Neutrophil (primary cell): ENCODE measurements at regions not wholly inside any gene's neighbourhood (a gene's known extent, or its start where the extent isn't known, plus 50 kb on each side); places are given as distances from the start of the nearest gene placed in this dataset.

Experiments used
- H3K27ac ChIP-seq: fragments of 200-600 bp; sonication (generic); 2 replicates; pipeline ENCODE4 v1.5.1; 2016; ENCODE audit warnings: mild to moderate bottlenecking, moderate library complexity
- H3K27me3 ChIP-seq: fragments of 200-600 bp; sonication (generic); 2 replicates; pipeline ENCODE4 v1.6.0; 2016; ENCODE audit warnings: mild to moderate bottlenecking
- H3K36me3 ChIP-seq: fragments of 200-600 bp; sonication (generic); 2 replicates; pipeline ENCODE4 v1.5.1; 2017
- H3K4me1 ChIP-seq, 2 experiments: fragments of 200-600 bp in 1 of 2; sonication (generic) in 1 of 2; 1 replicate in 1 of 2; 2 replicates in 1 of 2; pipeline versions ENCODE4 v1.5.1 to v1.6.1; 2013 to 2016; ENCODE audit warnings: low read depth in 1 of 2, low read length in 1 of 2, mild to moderate bottlenecking in 1 of 2, moderate library complexity in 1 of 2; ENCODE audit not compliant: control insufficient read depth in 1 of 2, insufficient read depth in 1 of 2
- H3K4me3 ChIP-seq, 2 experiments: fragments of 200-600 bp in 1 of 2; sonication (generic) in 1 of 2; 1 replicate in 1 of 2; 2 replicates in 1 of 2; pipeline ENCODE4 v1.5.1; 2013 to 2016; ENCODE audit warnings: low read depth in 1 of 2, low read length in 1 of 2, mild to moderate bottlenecking in 1 of 2, moderate library complexity in 1 of 2
- H3K9me3 ChIP-seq: fragments of 200-600 bp; sonication (generic); 2 replicates; pipeline ENCODE4 v1.5.1; 2016
- TF ChIP-seq, protein P1 (sequence below): fragments of 200-600 bp; sonication (generic); IDR thresholded peaks from 2 replicates; pipeline ENCODE4 v1.5.1; 2016; ENCODE audit warnings: antibody characterized with exemption

DNA sequence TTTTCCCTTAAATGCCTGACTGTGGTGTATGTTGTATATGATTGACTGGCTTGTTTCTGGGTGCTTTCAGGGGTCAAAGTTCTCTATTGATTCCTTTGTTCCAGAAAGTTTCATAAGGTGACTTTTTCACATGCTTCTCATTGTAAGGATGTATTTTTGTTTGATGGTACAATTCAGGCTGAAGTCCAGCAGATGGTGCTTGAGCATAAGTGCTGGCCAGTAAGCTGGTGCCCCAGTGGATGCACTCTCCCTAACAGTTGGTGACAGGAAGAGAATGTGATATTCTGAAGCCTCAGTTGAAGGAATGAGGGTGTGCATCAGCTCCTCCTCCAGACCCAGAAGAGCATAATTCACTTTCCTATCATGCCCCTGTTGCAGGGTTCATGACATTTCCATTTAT, 1941.6 kb upstream of the PRR20A start:
- TF ChIP-seq, protein P1, sequence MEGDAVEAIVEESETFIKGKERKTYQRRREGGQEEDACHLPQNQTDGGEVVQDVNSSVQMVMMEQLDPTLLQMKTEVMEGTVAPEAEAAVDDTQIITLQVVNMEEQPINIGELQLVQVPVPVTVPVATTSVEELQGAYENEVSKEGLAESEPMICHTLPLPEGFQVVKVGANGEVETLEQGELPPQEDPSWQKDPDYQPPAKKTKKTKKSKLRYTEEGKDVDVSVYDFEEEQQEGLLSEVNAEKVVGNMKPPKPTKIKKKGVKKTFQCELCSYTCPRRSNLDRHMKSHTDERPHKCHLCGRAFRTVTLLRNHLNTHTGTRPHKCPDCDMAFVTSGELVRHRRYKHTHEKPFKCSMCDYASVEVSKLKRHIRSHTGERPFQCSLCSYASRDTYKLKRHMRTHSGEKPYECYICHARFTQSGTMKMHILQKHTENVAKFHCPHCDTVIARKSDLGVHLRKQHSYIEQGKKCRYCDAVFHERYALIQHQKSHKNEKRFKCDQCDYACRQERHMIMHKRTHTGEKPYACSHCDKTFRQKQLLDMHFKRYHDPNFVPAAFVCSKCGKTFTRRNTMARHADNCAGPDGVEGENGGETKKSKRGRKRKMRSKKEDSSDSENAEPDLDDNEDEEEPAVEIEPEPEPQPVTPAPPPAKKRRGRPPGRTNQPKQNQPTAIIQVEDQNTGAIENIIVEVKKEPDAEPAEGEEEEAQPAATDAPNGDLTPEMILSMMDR: no peak
- no peaks in the 10 kb centered on the region for H3K9me3 ChIP-seq
- H3K27me3 ChIP-seq: no peaks in the 10 kb centered on the region
- H3K27ac ChIP-seq: no peak overlapping the region
- H3K4me3 ChIP-seq: no peak overlapping the region
- no peaks in the 10 kb centered on the region for H3K4me1 ChIP-seq
- no peaks in the 10 kb centered on the region for H3K36me3 ChIP-seq

DNA sequence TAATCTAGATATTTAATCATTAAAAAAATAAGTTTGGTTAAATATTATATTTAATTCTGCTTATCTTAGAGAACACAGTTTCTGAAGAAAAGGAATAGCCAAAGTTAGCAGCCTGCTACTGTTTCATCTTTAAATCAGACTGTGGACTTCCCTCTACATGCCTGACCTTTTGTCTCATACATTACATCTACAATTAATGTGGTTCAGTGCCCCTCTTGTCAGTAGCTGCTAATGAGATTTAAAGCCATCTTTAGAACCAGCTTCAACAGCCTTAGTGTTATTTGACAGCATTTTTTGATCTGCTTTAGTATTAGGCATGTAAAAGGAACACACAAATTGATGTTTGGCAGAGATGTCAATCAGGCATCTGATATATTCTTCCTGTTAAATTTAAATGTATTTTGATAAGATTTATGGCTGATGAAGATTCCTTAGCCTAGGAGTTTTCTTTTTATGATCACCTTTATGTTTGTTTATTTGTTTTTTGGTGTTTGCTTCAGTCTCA, 1925.8 kb upstream of the PRR20A start:
- H3K9me3 ChIP-seq: no peaks in the 10 kb centered on the region
- H3K4me3 ChIP-seq: no peak overlapping the region
- H3K27me3 ChIP-seq: no peaks in the 10 kb centered on the region
- TF ChIP-seq, protein P1: no peak
- no peak overlapping the region for H3K27ac ChIP-seq
- H3K36me3 ChIP-seq: no peaks in the 10 kb centered on the region
- no peaks in the 10 kb centered on the region for H3K4me1 ChIP-seq

DNA sequence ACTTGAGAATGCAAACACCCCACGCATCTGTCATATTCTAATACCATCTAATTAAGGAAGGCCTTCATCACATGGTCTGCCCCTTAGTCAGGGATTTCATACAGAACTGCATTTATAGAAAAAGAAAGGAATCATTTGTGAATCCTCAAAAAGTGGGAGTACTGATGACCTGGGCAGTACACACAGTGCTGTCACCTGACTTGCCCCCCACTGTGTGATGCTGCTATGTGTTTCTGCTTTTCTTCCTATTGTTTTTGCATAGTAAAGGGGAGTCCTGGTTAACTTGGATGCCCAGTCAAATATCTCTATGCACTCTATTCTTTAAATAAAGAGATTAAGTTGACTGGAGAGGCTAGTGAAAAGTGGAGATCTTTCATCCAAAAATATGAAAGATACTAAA, 1921.2 kb upstream of the PRR20A start:
- Histone ChIP-seq H3K9me3 (no peaks in the 10 kb centered on the region), H3K36me3 (no peaks in the 10 kb centered on the region), H3K4me3 (no peak overlapping the region), H3K4me1 (no peaks in the 10 kb centered on the region), H3K27ac (no peak overlapping the region), H3K27me3 (no peaks in the 10 kb centered on the region)
- TF ChIP-seq, protein P1: no peak

DNA sequence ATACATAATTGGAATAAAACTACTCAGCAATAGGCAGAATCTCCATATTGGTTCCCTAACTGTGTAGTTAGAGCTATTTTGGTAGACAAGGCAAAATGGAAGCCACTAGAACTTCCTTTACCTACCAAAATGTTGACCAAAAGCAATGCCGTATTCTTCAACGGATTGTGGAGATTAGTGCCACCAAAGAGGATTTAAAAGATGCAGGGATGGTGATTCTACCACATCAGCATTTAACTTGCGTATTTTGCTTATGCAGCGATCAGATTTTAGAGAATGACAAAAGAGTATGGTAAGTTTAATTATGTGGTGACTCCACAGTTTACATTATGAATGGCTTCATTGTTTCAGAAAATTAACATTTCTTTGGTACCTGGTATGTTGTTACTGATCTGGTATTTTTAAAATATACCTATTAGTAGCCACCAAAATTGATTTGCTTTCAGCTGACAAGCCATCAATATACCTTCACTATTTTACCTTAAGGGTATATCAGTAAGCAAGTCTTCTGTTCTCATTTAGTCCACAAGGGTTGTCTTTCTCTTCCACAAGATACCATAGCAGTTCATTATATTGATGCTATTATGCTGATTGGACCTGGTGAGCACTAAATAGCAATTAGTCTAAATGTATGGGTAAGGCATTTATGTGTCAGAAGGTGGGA, 1910.7 kb upstream of the PRR20A start:
- H3K4me3 ChIP-seq: no peak overlapping the region
- TF ChIP-seq, protein P1: no peak
- no peaks in the 10 kb centered on the region for H3K9me3 ChIP-seq
- H3K4me1 ChIP-seq: no peaks in the 10 kb centered on the region
- H3K36me3 ChIP-seq: no peaks in the 10 kb centered on the region
- no peaks in the 10 kb centered on the region for H3K27me3 ChIP-seq
- H3K27ac ChIP-seq: no peak overlapping the region

DNA sequence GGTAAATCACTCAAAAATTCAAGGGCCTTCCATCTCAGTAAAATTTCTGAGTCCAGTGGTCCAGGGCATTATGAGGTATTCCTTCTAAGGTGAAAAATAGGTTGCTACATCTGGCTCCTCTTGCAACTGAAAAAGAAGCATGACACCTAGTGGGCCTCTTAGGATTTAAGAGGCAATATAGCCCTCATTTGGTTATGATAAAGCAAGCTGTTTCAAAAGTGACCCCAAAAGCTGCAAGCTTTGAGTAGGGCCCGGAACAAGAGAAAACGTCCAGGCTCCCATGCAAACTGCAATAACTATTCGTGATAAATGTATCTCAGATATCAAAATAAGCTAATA, 1910.2 kb upstream of the PRR20A start:
- TF ChIP-seq, protein P1: no peak
- Histone ChIP-seq H3K36me3 (no peaks in the 10 kb centered on the region), H3K4me3 (no peak overlapping the region), H3K9me3 (no peaks in the 10 kb centered on the region), H3K27ac (no peak overlapping the region), H3K4me1 (no peaks in the 10 kb centered on the region), H3K27me3 (no peaks in the 10 kb centered on the region)
